Testis (tissue), 2 donors: ENCODE measurements at regions not wholly inside any gene's neighbourhood (a gene's known extent, or its start where the extent isn't known, plus 50 kb on each side); places are given as distances from the start of the nearest gene placed in this dataset.
"Not testable (repeated sequence)": the region's sequence is repeated elsewhere in the genome, so short reads cannot be mapped to it uniquely, and the experiment has no call there.

Source experiments
- DNase-seq: peaks from one replicate; pipeline ENCODE4 v3.0.0-alpha.2; 2019
- H3K27ac ChIP-seq, 2 donors: fragments of 200-600 bp; sonication (generic); one replicate each; pipeline ENCODE4 v1.5.1; 2019
- H3K27me3 ChIP-seq: fragments of 200-600 bp; sonication (generic); one replicate; pipeline ENCODE4 v1.5.1; 2019
- H3K36me3 ChIP-seq: fragments of 200-600 bp; sonication (generic); one replicate; pipeline ENCODE4 v1.5.1; 2017; ENCODE audit warnings: low read depth; ENCODE audit errors: missing control alignments
- H3K4me1 ChIP-seq: fragments of 200-600 bp; sonication (generic); one replicate; pipeline ENCODE4 v1.5.1; 2019
- H3K4me3 ChIP-seq, 2 donors: fragments of 200-600 bp; sonication (generic); one replicate each; pipeline ENCODE4 v1.5.1; 2017 to 2019
- H3K9me3 ChIP-seq: fragments of 200-600 bp; sonication (generic); one replicate; pipeline ENCODE4 v1.5.1; 2017
- POLR2A ChIP-seq: fragments of 450-650 bp; IDR thresholded peaks from one replicate; pipeline ENCODE4 v1.6.1; 2017; ENCODE audit warnings: antibody characterized with exemption, mild to moderate bottlenecking, moderate library complexity
- WGBS, 2 donors: methylation state at CpG; one replicate each; pipeline ENCODE4 v1.1.5; 2018; 5-methylcytosine and 5-hydroxymethylcytosine counted together
- intact Hi-C: fragments of 100-400 bp; cut with DNase I; formaldehyde crosslinking; loops from one replicate; pipeline ENCODE4 v1.15.1; 2023; ENCODE audit warnings: low total_unique reads
- TF ChIP-seq, protein P1 (sequence below), 3 experiments: fragments of 450-650 bp in 2 of 3; fragments of 200-600 bp in 1 of 3; sonication (generic) in 1 of 3; IDR thresholded peaks; one replicate each; pipeline ENCODE4 v1.5.1; 2016 to 2019; ENCODE audit warnings: antibody characterized with exemption in 3 of 3, mild to moderate bottlenecking in 2 of 3, moderate library complexity in 1 of 3

DNA sequence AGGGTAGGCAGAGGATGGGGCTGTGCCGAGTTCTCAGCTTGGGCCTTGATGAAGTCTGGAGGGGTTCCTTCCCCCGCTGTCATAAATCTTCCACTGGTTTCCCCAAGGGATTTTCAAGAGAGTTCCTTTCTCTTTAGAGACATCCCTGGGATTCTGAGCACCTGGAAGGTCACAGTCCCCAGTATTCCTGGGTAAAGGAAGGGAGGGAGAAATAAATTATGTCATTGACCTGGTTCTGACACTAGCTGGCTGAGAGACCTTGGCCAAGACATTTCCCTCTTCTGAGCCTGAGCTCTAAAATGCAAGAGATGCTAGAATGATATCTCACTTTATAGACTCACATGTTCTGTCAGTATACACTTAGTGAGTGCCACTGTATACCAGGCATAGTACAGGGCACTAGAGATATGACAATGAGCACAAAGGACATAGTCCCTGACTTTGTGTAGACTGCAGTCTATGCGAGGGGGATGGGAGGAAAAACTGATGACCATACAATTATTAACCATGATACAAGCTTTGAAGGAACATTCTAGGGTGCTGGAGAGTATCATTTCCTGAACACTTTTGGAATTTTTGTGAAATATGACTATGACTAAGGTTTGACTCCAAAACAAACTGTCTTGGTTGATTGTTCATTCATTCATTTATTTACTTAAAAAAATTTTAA is 165.8 kb upstream of the JUN start:
- DNase-seq, result no peak
- H3K4me1 ChIP-seq, result no peaks in the 10 kb centered on the region
- WGBS, 2 donors, result 71 to 89% methylated on average over 3 of the region's 3 CpGs
- intact Hi-C loops, result no loop called here
- H3K36me3 ChIP-seq, result no peaks in the 10 kb centered on the region
- no peaks in the 10 kb centered on the region for H3K27me3 ChIP-seq
- no peak overlapping the region for H3K4me3 ChIP-seq
- TF ChIP-seq POLR2A, result no peak
- TF ChIP-seq, protein P1, sequence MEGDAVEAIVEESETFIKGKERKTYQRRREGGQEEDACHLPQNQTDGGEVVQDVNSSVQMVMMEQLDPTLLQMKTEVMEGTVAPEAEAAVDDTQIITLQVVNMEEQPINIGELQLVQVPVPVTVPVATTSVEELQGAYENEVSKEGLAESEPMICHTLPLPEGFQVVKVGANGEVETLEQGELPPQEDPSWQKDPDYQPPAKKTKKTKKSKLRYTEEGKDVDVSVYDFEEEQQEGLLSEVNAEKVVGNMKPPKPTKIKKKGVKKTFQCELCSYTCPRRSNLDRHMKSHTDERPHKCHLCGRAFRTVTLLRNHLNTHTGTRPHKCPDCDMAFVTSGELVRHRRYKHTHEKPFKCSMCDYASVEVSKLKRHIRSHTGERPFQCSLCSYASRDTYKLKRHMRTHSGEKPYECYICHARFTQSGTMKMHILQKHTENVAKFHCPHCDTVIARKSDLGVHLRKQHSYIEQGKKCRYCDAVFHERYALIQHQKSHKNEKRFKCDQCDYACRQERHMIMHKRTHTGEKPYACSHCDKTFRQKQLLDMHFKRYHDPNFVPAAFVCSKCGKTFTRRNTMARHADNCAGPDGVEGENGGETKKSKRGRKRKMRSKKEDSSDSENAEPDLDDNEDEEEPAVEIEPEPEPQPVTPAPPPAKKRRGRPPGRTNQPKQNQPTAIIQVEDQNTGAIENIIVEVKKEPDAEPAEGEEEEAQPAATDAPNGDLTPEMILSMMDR (IDR thresholded peaks at IDR 0.05), result no peak
- H3K27ac ChIP-seq, result no peak overlapping the region
- H3K9me3 ChIP-seq, result no peaks in the 10 kb centered on the region

DNA sequence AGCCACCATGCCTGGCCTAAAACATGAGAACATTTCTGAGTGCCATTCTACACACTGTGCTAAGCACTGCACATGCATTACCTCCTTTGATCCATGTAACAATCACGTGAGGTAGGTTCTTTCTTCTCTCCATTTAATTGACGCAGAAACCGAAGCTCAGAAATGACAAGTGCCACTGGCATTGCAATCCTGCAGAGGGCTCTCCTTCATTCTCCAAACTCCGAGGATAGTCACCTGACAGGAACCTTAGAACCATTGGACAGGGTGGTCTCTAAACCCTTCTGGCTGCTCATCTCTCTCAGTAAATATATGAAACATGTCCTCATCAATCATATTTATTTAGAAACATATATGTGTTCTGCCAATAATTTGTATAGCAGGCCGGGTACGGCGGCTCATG is 167.1 kb upstream of the JUN start:
- H3K4me1 ChIP-seq, result no peaks in the 10 kb centered on the region
- no peak for DNase-seq
- no peaks in the 10 kb centered on the region for H3K9me3 ChIP-seq
- no peaks in the 10 kb centered on the region for H3K36me3 ChIP-seq
- WGBS, 2 donors, result 89 to 92% methylated on average over 7 of the region's 7 CpGs
- no peak overlapping the region for H3K27ac ChIP-seq
- no peaks in the 10 kb centered on the region for H3K27me3 ChIP-seq
- no peak overlapping the region for H3K4me3 ChIP-seq
- intact Hi-C loops, result no loop called here
- no peak for TF ChIP-seq POLR2A
- TF ChIP-seq, protein P1 (IDR thresholded peaks at IDR 0.05), result no peak

DNA sequence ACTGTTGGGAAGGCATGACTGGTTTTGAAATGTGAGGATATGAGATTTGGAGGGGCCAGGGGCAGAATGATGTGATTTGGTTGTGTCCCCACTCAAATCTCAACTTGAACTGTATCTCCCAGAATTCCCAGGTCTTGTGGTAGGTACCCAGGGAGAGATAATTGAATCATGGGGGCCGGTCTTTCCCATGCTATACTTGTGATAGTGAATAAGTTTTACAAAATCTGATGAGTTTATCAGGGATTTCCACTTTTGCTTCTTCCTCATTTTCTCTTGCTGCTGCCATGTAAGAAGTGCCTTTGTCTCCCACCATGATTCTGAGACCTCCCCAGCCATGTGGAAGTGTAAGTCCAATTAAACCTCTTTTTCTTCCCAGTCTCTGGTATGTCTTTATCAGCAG is 170.1 kb upstream of the JUN start:
- H3K27ac ChIP-seq, H3K27me3 ChIP-seq, H3K4me1 ChIP-seq, H3K36me3 ChIP-seq, H3K4me3 ChIP-seq, H3K9me3 ChIP-seq, DNase-seq, intact Hi-C loops: not testable (repeated sequence)
- 93 to 100% methylated on average over 1 of the region's 1 CpG for WGBS, 2 donors

DNA sequence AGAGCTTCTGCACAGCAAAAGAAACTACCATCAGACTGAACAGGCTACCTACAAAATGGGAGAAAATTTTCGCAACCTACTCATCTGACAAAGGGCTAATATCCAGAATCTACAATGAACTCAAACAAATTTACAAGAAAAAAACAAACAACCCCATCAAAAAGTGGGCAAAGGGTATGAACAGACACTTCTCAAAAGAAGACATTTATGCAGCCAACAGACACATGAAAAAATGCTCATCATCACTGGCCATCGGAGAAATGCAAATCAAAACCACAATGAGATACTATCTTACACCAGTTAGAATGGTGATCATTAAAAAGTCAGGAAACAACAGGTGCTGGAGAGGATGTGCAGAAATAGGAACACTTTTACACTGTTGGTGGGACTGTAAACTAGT is 179.4 kb upstream of the JUN start:
- intact Hi-C loops, H3K27ac ChIP-seq, H3K9me3 ChIP-seq, H3K36me3 ChIP-seq, H3K4me1 ChIP-seq, DNase-seq, H3K27me3 ChIP-seq, H3K4me3 ChIP-seq: not testable (repeated sequence)
- WGBS, 2 donors, result 82 to 90% methylated on average over 2 of the region's 2 CpGs

DNA sequence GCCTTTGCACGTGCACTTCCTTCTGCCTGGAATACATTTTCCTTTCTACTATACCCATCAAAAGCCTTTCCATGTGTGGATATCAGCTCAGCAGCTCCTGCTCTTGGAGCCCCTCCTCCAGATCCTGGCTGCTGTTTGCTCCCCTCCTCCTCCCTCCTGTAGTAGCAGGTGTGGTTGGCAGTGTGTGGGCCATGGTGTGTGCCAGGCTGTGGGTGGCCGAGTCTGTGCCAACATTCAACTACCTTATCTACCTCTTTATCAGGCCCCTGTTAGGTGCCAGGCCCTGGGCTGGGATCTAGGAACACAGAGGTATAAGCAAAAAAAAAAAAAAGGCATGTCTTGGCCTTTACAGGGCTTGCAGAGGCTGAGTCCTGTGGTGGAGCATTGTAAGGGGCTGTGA is 180.6 kb upstream of the JUN start:
- no peak overlapping the region for H3K27ac ChIP-seq
- H3K27me3 ChIP-seq, result no peaks in the 10 kb centered on the region
- DNase-seq, result no peak
- no peaks in the 10 kb centered on the region for H3K9me3 ChIP-seq
- no peaks in the 10 kb centered on the region for H3K4me1 ChIP-seq
- TF ChIP-seq, protein P1 (IDR thresholded peaks at IDR 0.05), result no peak
- TF ChIP-seq POLR2A, result no peak
- 84 to 90% methylated on average over 2 of the region's 2 CpGs for WGBS, 2 donors
- no peak overlapping the region for H3K4me3 ChIP-seq
- H3K36me3 ChIP-seq, result no peaks in the 10 kb centered on the region
- intact Hi-C loops, result no loop called here

DNA sequence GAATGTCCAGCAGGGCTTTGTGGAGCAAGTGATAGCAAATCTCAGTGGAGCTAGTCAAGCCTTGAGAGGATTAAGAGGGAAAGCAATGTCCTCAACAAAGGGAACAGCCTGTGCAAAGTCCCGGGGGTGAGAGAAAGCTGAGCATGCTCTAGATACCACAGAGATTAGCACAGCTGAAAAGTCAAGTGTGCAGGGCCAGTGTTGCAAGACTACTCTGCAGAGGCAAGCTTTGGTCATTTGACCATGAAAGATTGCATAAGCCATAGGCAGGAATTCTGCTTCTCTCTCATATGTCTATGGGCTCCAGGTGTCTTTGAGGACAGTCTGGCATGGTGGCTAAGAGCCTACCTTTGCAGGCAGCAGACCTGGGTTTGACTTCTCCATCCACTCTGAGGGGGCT is 181.0 kb upstream of the JUN start:
- no peak for DNase-seq
- Histone ChIP-seq H3K4me3 (no peak overlapping the region), H3K27ac (no peak overlapping the region), H3K36me3 (no peaks in the 10 kb centered on the region), H3K4me1 (no peaks in the 10 kb centered on the region), H3K27me3 (no peaks in the 10 kb centered on the region), H3K9me3 (no peaks in the 10 kb centered on the region)
- intact Hi-C loops, result no loop called here
- 87 to 92% methylated on average over 1 of the region's 1 CpG for WGBS, 2 donors
- TF ChIP-seq POLR2A, result no peak
- TF ChIP-seq, protein P1 (IDR thresholded peaks at IDR 0.05), result no peak
